PFSK-1 (cell line): ENCODE measurements at regions not wholly inside any gene's neighbourhood (a gene's known extent, or its start where the extent isn't known, plus 50 kb on each side); places are given as distances from the start of the nearest gene placed in this dataset.

Experiments used
- FOXP2 ChIP-seq: optimal IDR thresholded peaks from 2 replicates; pipeline ENCODE3; 2011; ENCODE audit warnings: borderline replicate concordance, control low read depth, inconsistent platforms; ENCODE audit not compliant: insufficient read depth; ENCODE audit errors: extremely low read length, extremely low read depth
- POLR2AphosphoS5 ChIP-seq: IDR thresholded peaks from 2 replicates; pipeline ENCODE4 v1.6.1; 2012; ENCODE audit warnings: low read depth, mild to moderate bottlenecking, control low read depth, low read length, moderate library complexity
- REST ChIP-seq, 2 experiments: IDR thresholded peaks; 2 replicates each; pipeline versions ENCODE4 v1.6.1 to v1.8.0; 2011 to 2012; ENCODE audit warnings: low read depth in 2 of 2, low read length in 2 of 2, control low read depth in 1 of 2, inconsistent platforms in 1 of 2, mild to moderate bottlenecking in 1 of 2, moderate library complexity in 1 of 2; ENCODE audit not compliant: insufficient read depth in 1 of 2
- SIN3A ChIP-seq: IDR thresholded peaks from 2 replicates; pipeline ENCODE4 v1.6.1; 2012; ENCODE audit warnings: mild to moderate bottlenecking, low read length, moderate library complexity, borderline replicate concordance; ENCODE audit not compliant: insufficient read depth
- TAF1 ChIP-seq: IDR thresholded peaks from 2 replicates; pipeline ENCODE4 v1.6.1; 2012; ENCODE audit warnings: low read length, control low read depth, borderline replicate concordance; ENCODE audit not compliant: insufficient read depth

GRCh38 chr22:48641906-48642475, 1185.7 kb downstream of the BRD1 start:
- TF ChIP-seq POLR2AphosphoS5 (no peak), TAF1 (no peak), SIN3A (no peak), FOXP2 (no peak), REST (IDR thresholded peaks at IDR 0.05; ENCODE audit: insufficient read depth in 1 of 2, low read depth in 2 of 2, low read length in 2 of 2) (no peak)

GRCh38 chr22:48640890-48641841, 1186.5 kb downstream of the BRD1 start:
- TF ChIP-seq POLR2AphosphoS5 (no peak), TAF1 (no peak), SIN3A (no peak), REST (IDR thresholded peaks at IDR 0.05; ENCODE audit: insufficient read depth in 1 of 2, low read depth in 2 of 2, low read length in 2 of 2) (no peak), FOXP2 (no peak)

GRCh38 chr22:48639896-48640748, 1187.6 kb downstream of the BRD1 start:
- no peak for TF ChIP-seq TAF1

- no peak for TF ChIP-seq FOXP2
- TF ChIP-seq TAF1, result no peak
- TF ChIP-seq POLR2AphosphoS5, result no peak
- no peak for TF ChIP-seq REST (IDR thresholded peaks at IDR 0.05; ENCODE audit: insufficient read depth in 1 of 2, low read depth in 2 of 2, low read length in 2 of 2)
- no peak for TF ChIP-seq SIN3A
These were observed 1188.5 kb downstream of the BRD1 start for GRCh38 chr22:48639021-48639795.

- TF ChIP-seq POLR2AphosphoS5 (no peak), FOXP2 (no peak), SIN3A (no peak), TAF1 (no peak), REST (IDR thresholded peaks at IDR 0.05; ENCODE audit: insufficient read depth in 1 of 2, low read depth in 2 of 2, low read length in 2 of 2) (no peak)
These were observed 1190.4 kb downstream of the BRD1 start for GRCh38 chr22:48637231-48637630.
